ENCODE measurements at regions not wholly inside any gene's neighbourhood (a gene's known extent, or its start where the extent isn't known, plus 50 kb on each side); places are given as distances from the start of the nearest gene placed in this dataset.

DNA sequence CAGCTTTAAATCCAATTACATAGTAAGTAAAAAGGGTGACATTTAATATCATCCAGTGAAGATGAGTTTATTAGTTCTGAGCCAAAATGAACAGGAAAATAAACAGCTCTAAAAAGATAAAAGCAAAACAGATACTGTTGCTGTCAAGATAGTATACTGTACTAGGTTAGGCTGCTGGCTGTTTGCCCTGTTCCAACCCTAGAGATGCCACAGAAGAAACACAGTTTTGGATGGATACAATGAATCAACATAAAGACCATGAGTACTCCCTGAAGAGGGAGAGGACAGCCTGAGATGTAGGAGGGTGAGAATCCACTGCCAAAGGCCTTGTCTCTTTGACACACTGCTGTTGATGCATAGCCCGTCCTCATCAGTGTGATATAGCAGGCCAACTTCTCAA lies 1302.7 kb downstream of the EFNA5 start:
- FAIRE-seq, result no peak
- DNase-seq (ENCODE audit: extremely low spot score, insufficient read length, low read depth), result no peak

DNA sequence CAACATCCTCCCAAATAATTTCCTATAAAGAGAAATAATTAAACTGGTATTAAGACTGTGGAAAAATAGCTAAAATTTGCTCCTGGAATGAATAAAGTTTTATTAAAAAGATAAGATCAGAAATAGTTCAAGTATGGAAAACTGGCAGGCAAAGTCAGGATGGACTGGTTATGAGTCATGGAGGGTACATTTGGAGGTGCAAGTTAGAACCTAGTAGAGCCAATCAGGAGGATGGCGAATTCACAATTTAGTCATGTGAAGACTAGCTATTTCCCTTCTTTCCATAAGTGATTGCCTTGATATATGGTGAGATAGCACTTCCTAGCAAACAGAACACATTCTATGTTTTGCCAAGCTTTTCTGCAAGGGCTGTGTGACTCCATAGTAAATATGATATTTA lies 1303.5 kb downstream of the EFNA5 start:
- FAIRE-seq (no peak), DNase-seq (ENCODE audit: extremely low spot score, insufficient read length, low read depth) (no peak)

DNA sequence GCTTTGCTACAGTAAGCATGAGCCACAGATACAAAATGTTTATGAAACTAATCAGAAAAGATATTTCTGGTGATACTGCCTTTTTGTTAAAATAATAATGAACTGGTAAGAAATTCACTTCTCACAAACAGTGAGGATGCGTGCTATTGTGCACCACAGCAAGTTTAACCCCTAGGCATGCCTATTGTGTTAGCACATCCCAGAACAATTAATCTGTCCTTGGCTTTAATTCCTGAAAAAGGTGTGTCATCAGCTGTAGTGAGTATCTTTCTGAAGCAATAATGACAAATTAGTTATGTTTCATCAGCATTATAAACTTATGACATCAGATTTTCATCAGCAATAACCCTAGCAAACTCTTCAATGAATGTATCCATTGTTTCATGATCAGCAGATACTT lies 1307.2 kb downstream of the EFNA5 start:
- FAIRE-seq, result no peak
- no peak for DNase-seq (ENCODE audit: extremely low spot score, insufficient read length, low read depth)

DNA sequence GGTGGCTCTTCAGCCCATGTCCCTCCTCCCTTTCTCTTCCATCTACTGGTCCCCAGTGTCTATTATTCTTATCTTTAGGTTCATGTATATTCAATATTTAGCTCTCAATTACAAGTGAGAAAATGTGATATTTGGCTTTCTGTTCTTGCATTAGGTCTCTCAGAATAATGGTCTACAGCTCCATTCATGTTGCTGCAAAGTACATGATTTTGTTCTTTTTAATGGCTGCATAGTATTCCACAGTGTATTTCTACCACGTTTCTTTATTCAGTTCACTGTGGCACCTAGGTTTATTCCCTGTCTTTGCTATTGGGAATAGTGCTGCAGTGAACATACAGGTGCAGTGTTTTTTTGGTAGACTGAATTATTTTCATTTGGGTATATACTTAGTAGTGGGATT lies 1308.8 kb downstream of the EFNA5 start:
- FAIRE-seq (no peak), DNase-seq (ENCODE audit: extremely low spot score, insufficient read length, low read depth) (no peak)

DNA sequence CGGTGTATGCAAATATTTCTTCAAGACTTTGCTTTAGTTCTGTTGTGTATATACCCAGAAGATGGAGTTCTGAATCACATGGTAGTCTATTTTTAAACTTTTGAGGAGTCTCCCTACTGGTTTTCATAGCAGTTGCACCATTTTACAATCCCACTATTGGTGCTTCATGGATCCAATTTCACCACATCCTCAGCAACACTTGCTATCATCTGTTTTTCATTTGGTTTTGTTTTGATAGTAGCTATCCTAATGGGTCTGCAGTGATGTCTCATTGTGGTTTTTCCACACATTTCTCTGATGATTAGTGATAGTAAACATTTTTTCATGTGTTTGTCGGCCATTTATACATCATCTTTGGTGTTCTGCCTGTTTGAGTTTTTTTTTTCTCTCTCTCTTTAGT lies 1339.3 kb downstream of the EFNA5 start:
- no peak for FAIRE-seq
- DNase-seq (ENCODE audit: extremely low spot score, insufficient read length, low read depth), result no peak

DNA sequence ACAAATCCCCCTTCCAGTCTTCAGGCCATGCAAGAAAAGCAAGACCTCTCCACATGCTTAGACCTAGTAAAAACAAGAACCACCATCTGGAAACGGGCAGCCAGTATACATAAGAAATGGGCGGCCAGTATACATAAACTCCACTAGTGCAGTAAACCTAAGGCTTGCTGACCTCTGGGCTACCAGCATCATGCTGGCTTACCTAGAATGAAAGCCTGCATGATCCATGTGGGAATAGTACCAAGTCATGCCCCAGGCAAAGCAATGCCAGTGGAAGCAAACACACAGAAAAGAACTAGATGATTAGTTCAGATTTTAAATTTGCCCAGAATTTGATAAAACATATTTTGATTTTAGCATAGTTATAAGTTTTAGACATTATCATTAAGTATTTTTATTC lies 1346.4 kb downstream of the EFNA5 start:
- FAIRE-seq (no peak), DNase-seq (ENCODE audit: extremely low spot score, insufficient read length, low read depth) (no peak)

DNA sequence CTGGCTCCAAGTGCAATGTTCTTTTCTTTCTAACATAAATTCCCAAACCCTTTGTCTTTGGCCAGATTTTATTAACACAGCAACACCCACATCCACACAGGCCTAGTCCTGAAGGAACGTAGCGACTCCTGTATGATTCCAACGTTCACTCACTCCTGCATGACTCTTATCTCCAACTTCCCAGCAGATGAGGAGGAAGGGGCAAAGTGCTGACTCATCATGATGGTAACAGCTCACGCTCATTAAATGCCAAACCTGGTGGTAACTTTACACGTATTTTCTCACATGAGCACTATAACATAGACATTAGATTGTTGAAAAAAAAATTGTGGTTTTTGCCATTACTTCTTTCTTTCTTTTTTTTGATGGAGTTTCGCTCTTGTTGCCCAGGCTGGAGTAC lies 1349.5 kb downstream of the EFNA5 start:
- DNase-seq (ENCODE audit: extremely low spot score, insufficient read length, low read depth) (no peak), FAIRE-seq (no peak)

DNA sequence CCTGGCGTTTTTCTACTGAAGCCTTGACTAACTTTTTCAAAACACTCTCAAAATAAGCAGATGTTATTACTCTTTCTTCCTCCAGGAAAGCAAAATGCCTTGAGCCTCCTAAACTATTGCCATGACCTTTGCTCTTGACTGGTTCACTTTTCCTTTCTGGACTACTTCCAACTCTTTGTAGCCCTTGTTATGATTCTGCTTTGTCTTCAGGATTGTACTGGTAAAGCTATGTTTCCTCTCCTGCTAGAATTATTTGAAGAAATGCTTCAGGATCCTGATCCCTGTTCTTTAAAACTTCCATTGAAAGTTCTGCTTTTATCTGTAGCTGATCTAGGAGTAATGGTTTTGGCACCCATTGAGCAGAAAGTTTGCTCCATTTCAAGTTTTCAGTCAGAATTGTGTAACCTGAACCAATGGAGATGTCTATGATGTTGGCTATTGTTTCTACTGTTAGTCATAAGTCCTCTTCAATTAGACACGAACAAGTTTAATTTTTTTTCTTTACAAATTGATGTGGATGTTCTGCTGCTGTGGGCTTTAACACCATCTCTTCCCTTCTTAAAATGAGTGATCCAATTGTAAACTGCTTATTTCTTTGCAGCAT lies 1356.4 kb downstream of the EFNA5 start:
- DNase-seq (ENCODE audit: extremely low spot score, insufficient read length, low read depth), result no peak
- FAIRE-seq, result no peak

DNA sequence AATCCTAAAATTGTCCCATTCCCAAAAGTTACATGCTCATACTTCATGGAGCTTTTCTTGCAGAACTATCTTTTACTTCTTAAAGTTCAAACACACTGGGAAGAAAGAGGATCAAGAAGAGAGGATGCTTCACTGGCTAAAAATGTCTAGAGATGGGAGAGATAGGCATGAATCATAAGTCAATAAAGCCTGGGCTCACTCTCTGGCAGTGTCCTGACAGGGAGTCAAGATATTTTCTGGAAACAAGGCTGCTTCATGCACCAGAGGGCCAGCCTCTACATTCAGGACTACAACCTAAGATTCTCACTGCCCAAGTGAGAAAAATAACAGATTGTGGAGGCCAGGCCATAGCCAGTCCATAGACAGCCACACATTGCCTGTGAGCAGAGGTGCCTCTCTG lies 1358.4 kb downstream of the EFNA5 start:
- FAIRE-seq (no peak), DNase-seq (ENCODE audit: extremely low spot score, insufficient read length, low read depth) (no peak)

DNA sequence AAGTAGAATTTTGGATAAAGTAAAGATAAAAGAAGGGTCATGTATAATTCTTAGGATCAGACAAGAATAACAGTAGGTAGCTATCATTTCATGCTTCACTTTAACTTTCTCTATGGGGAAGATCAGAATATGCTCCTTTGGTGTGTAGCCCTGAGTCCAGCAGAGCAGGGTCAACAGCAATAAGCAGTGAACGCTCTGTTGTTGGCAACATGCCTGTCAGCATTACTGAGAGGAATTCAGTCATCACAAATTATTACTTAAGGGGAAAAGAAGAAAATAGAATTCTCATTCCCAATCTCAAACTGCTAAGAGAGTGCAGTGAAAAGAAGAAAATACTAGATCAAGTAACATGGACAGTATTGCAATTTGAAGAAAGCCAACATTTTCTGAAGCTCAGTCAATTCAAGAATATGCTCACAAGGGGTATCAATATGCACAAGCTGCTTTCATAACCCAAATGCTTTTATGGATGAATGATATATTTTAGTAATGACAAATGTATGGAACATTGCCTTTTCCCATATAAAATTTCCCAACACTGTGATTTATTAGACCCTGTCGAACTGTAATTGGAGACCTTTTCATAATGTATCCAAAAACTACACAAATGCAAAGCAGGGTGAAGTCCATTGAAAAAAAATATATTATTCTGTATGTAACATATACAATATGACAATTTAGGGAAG lies 1359.4 kb downstream of the EFNA5 start:
- DNase-seq (ENCODE audit: extremely low spot score, insufficient read length, low read depth) (no peak), FAIRE-seq (no peak)

DNA sequence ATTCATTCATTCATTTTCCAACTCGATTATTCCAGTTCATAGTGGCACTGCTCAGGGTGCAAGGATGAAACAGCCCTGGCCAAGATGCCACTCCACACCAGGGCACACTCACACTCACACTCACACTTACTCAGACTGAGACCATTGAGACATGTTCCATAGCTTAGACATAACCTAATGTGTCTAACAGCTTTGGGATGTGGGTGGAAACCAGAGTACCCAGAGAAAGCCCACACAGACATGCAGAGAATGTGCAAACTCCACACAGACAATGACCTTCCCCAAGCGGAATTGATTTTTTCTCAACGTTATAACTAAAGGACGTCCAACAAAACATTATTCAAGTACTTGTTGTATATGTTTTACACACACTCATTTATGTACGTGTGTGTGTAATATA lies 1363.5 kb downstream of the EFNA5 start:
- DNase-seq (ENCODE audit: extremely low spot score, insufficient read length, low read depth), result no peak
- no peak for FAIRE-seq

DNA sequence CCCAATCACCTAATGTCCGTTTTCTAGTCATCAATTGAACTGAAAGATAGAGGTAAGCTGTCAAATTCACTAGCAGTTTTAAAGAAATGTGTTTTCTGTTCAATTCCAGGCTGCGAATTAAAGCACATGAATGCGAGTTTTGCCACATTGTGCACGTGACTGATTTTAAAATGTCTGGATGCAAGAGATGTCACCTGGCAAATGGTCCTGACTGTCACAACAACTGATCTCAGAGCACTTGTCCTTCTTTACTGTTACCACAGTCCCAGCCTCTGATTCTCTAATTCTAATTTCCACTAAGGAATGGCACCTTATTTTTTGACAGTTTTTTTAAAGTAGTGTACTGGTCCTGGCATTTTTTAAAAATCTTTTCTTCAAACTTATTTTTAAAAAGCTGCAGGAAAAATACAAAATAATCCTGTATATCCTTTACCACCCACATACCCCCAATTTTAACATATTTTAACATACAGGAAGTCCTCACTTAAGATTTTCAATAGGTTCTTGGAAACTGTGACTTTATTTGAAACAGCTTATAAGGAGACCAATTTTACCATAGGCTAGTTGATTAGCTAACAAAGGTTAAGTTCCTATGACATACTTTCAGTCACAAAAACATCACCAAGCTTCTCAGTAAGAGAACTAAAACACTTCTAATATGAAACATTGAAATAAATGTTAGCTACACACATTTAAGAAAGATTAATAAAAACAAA lies 1364.3 kb downstream of the EFNA5 start:
- FAIRE-seq (no peak), DNase-seq (ENCODE audit: extremely low spot score, insufficient read length, low read depth) (no peak)

DNA sequence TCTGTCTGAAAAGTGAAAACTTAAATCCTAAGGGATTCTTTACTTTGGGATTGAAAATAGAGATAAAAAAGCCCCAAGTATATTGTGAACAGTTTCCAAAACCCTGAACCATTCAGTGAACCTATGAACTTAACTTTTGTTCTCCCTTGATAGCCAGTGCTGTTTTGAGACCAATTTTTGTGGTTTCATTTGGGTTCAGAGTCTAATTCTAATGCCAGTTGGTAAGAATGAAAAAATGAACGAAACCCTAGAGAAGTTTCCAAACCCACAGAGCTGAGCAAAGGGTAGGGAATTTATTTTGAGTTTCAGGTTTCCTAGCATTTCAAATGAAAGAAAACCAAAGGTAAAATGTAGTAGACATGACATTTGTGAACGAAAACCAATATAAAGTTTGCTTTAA lies 1366.8 kb downstream of the EFNA5 start:
- DNase-seq (ENCODE audit: extremely low spot score, insufficient read length, low read depth), result no peak
- no peak for FAIRE-seq

DNA sequence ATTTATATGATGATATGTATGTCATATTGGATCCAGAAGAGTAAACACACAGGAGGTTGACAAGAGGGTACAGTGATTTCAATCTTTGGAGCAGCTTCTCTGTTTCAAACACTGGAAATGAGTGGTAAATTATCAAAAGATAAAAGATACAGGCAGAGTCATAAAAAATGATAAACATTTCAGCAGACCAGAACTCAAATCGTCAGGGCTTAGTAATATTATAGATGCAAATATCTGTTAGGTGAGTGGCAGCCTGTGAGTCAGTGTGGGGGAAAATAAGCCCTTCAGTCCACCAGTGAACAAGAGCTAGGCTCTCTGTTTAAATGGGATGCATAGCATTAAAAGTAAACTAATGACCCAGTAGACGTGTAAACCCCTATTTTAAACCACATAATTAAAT lies 1378.1 kb downstream of the EFNA5 start:
- FAIRE-seq (no peak), DNase-seq (ENCODE audit: extremely low spot score, insufficient read length, low read depth) (no peak)

DNA sequence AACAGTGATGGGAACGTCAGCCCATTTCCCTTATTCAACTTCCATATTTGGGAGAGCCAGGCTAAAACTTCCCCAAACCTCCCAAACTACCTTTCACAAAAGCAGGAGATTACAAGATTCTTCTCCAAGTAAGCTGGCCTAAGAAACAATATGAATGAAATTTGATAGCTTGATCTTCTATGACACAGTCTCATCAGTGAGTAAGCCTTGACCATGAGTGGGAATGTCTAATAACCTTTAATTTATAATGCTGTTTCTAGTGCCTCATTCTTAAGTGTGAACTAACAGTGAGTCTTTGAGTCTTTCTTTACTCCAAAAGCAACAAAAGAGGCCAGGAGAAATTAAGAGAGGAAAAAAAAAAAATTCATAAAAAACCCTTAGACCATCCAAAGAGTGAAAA lies 1379.9 kb downstream of the EFNA5 start:
- FAIRE-seq (no peak), DNase-seq (ENCODE audit: extremely low spot score, insufficient read length, low read depth) (no peak)

DNA sequence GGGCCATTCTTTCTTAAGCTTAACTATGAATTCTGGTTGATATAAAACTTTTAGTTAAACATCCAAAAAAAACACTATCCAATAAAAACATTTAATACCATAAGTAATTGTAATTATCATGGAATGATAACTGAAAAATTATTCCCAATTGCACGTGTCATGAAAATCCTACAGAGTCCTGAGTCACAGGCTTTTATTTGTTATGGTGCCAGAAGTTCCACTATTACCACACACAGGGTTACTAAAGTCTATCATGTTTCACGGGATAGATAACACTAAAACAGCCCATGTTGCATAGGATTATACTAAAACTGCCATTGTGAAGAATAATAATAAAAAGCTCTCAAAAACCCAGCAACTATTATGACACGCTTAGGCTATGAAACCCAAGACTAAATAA lies 1381.8 kb downstream of the EFNA5 start:
- FAIRE-seq (no peak), DNase-seq (ENCODE audit: extremely low spot score, insufficient read length, low read depth) (no peak)

DNA sequence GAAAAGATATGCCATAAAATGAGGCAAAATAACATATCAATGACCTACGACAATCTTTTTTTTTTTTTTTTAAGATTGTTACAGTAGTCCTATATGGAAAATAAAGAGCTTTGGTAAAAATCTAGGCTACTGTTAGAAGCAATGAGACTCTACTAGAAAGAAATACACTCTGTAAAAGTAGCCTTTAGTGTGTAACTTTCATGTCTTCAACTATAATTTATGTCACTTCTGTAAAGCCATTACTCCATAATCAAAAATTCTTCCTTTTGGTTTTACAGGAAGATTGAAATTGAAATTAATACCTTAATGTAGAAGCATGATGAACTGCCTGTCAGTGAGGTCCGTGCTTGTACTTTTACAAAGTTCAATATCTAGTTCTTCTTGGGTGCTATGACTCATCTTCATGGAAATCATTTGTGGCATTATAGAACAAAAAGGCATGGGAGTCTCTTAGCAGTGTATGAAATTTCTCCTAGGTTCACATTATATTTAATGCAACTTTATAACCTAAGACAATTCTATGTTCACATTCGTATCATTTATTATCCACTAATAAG lies 1393.1 kb downstream of the EFNA5 start:
- DNase-seq (ENCODE audit: extremely low spot score, insufficient read length, low read depth), result no peak
- no peak for FAIRE-seq

DNA sequence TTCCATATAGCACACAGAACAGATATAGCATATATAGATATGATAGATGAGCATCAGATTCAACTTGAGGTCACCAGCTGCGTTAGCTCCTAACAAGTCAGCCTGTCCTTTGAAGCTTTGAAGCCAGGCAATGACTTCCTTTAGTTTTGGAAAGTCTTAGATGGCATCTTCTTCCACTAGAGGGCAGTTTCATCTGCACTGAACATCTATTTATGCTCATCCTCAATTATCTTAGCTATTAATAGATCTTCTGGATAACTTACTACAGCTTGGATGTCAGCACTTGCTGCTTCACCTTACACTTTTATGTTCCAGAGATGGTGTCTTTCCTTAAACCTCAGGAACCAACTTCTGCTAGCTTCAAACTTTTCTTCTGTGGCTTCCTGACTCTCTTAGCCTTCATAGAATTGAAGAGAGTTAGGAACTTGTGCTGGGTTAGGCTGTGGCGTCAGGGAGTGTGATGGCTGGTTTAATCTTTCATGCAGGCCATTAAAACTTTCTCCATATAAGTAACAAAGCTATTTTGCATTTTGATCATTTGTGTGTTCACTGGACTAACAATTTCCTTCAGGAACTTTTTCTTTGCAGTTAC lies 1401.4 kb downstream of the EFNA5 start:
- DNase-seq (ENCODE audit: extremely low spot score, insufficient read length, low read depth) (no peak), FAIRE-seq (no peak)

DNA sequence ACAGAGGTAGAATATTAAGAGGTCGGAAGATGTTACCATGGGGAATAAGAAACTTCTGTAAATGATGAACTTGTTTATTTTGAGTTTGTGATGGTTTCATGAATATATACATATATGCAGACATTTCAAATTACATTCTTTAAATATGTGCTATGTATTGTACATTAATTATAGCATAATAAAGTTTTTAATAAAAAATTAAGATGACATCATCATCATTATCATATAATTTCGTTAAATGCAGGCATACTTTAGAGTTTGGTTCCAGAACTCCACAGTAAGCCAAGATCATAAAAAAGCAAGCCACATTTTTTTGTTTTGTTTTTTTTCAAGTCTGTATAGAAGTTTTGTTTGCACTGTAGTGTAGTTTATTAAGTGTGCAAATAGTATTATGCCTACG lies 1403.5 kb downstream of the EFNA5 start:
- FAIRE-seq (no peak), DNase-seq (ENCODE audit: extremely low spot score, insufficient read length, low read depth) (no peak)

DNA sequence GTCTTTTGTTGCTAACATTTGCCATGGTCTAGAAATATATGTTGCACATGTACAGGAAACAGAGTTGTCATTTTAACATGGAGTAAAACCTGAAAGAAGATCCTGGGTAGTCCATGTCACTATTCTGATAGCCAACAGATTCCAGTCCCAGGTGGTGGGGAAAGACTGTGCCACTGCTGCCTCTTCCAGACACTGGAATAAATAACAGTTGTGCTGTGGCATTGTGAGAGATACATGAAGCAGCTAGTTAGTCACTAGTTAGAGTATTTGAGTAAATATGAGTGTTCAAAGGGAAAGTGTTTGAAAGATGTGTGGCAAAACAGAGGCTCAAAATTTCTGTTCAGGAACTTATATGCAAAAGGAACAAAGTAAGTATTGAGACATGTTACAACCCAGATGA lies 1408.3 kb downstream of the EFNA5 start:
- FAIRE-seq, result no peak
- DNase-seq (ENCODE audit: extremely low spot score, insufficient read length, low read depth), result no peak
